NCI-H146 (cell line): ENCODE measurements at regions not wholly inside any gene's neighbourhood (a gene's known extent, or its start where the extent isn't known, plus 50 kb on each side); places are given as distances from the start of the nearest gene placed in this dataset.
"Not testable (repeated sequence)": the region's sequence is repeated elsewhere in the genome, so short reads cannot be mapped to it uniquely, and the experiment has no call there.

ENCODE experiments used
- DNase-seq: peaks from one replicate; lab custom pipeline; 2025; lab: John Stamatoyannopoulos, UW

- no peak for DNase-seq
Observed at GRCh38 chr6:49370518-49370917, 92.5 kb downstream of the MMUT start.

GRCh38 chr6:49366539-49366938, 96.5 kb downstream of the MMUT start:
- DNase-seq, result no peak

- DNase-seq, result no peak
Observed at GRCh38 chr6:49348561-49348960, 114.5 kb downstream of the MMUT start.

GRCh38 chr6:49342410-49342809, 120.6 kb downstream of the MMUT start:
- DNase-seq, result peak; percentile 75

GRCh38 chr6:49341869-49342268, 121.2 kb downstream of the MMUT start:
- no peak for DNase-seq

GRCh38 chr6:49339096-49339495, 124.0 kb downstream of the MMUT start:
- DNase-seq, result no peak

- no peak for DNase-seq
Observed at GRCh38 chr6:49336514-49337131, 126.4 kb downstream of the MMUT start.

- DNase-seq, result no peak
Observed at GRCh38 chr6:49333345-49334125, 129.5 kb downstream of the MMUT start.

- DNase-seq, result no peak
Observed at GRCh38 chr6:49332781-49333180, 130.3 kb downstream of the MMUT start.

GRCh38 chr6:49329186-49329585, 133.9 kb downstream of the MMUT start:
- no peak for DNase-seq

GRCh38 chr6:49328051-49328744, 134.9 kb downstream of the MMUT start:
- DNase-seq, result no peak

GRCh38 chr6:49327571-49327970, 135.5 kb downstream of the MMUT start:
- DNase-seq, result no peak

- no peak for DNase-seq
Observed at GRCh38 chr6:49327005-49327404, 136.0 kb downstream of the MMUT start.

- no peak for DNase-seq
Observed at GRCh38 chr6:49326347-49326746, 136.7 kb downstream of the MMUT start.

- no peak for DNase-seq
Observed at GRCh38 chr6:49325891-49326290, 137.2 kb downstream of the MMUT start.

GRCh38 chr6:49322861-49323260, 140.2 kb downstream of the MMUT start:
- DNase-seq, result no peak

- no peak for DNase-seq
Observed at GRCh38 chr6:49321561-49322072, 141.4 kb downstream of the MMUT start.

- DNase-seq, result no peak
Observed at GRCh38 chr6:49305010-49305409, 158.0 kb downstream of the MMUT start.

GRCh38 chr6:49304393-49304792, 158.7 kb downstream of the MMUT start:
- DNase-seq, result not testable (repeated sequence)

- no peak for DNase-seq
Observed at GRCh38 chr6:49300911-49301310, 162.1 kb downstream of the MMUT start.

- no peak for DNase-seq
Observed at GRCh38 chr6:49300443-49300842, 162.6 kb downstream of the MMUT start.

- no peak for DNase-seq
Observed at GRCh38 chr6:49299279-49299678, 163.8 kb downstream of the MMUT start.

- no peak for DNase-seq
Observed at GRCh38 chr6:49284180-49284579, 178.9 kb downstream of the MMUT start.
